ENCODE measurements at regions not wholly inside any gene's neighbourhood (a gene's known extent, or its start where the extent isn't known, plus 50 kb on each side); places are given as distances from the start of the nearest gene placed in this dataset.

- Histone ChIP-seq H3K4me1 (peaks cover 14% of the 10 kb centered on the region), H3K36me3 (no peaks in the 10 kb centered on the region), H3K27ac (peak overlapping the region; percentile 97), H3K27me3 (peaks cover 8% of the 10 kb centered on the region), H3K9me3 (no peaks in the 10 kb centered on the region), H3K9ac (ENCODE audit: low read depth in 2 of 2, low read length in 2 of 2) (peak overlapping the region; percentile 82 to 86), H3K4me3 (peak overlapping the region; percentile 80)
- TF ChIP-seq CTCF (IDR thresholded peaks at IDR 0.05) = no peak
- intact Hi-C loops (cut with DNase I) = no loop called here
- peak; percentile 83 for DNase-seq
Measured at GRCh38 chr17:81345228-81346089, 49.8 kb upstream of the BAHCC1 start.

Data from colonic mucosa (tissue), 4 donors.